ENCODE measurements at regions not wholly inside any gene's neighbourhood (a gene's known extent, or its start where the extent isn't known, plus 50 kb on each side); places are given as distances from the start of the nearest gene placed in this dataset.

- intact Hi-C loops (cut with DNase I) = no loop called here
- DNase-seq = peak in 1 of 10 donors; percentile 68
Observed at GRCh38 chr6:79864421-79864820, 82.9 kb downstream of the ELOVL4 start.

GRCh38 chr6:79864001-79864400, 83.4 kb downstream of the ELOVL4 start:
- no peak for DNase-seq
- intact Hi-C loops (cut with DNase I) = no loop called here

GRCh38 chr6:79863566-79863965, 83.8 kb downstream of the ELOVL4 start:
- DNase-seq = no peak
- intact Hi-C loops (cut with DNase I) = no loop called here

- intact Hi-C loops (cut with DNase I) = no loop called here
Observed at GRCh38 chr6:79862711-79863110, 84.6 kb downstream of the ELOVL4 start.

GRCh38 chr6:79862126-79862525, 85.2 kb downstream of the ELOVL4 start:
- no peak for DNase-seq
- intact Hi-C loops (cut with DNase I) = no loop called here

More at GRCh38 chr6:79862711-79863110, 84.6 kb downstream of the ELOVL4 start:
- no peak for DNase-seq

GRCh38 chr6:79861023-79861422, 86.3 kb downstream of the ELOVL4 start:
- intact Hi-C loops (cut with DNase I) = no loop called here
- DNase-seq = no peak

GRCh38 chr6:79847426-79847825, 99.9 kb downstream of the ELOVL4 start:
- intact Hi-C loops (cut with DNase I) = no loop called here
- DNase-seq = no peak

GRCh38 chr6:79842376-79843040, 104.8 kb downstream of the ELOVL4 start:
- intact Hi-C loops (cut with DNase I) = no loop called here
- DNase-seq = no peak

- intact Hi-C loops (cut with DNase I) = no loop called here
- no peak for DNase-seq
Observed at GRCh38 chr6:79841577-79842375, 105.6 kb downstream of the ELOVL4 start.

- intact Hi-C loops (cut with DNase I) = no loop called here
- DNase-seq = no peak
Observed at GRCh38 chr6:79838851-79839250, 108.5 kb downstream of the ELOVL4 start.

- intact Hi-C loops (cut with DNase I) = no loop called here
- DNase-seq = no peak
Observed at GRCh38 chr6:79833964-79834284, 113.4 kb downstream of the ELOVL4 start.

GRCh38 chr6:79833264-79833963, 113.9 kb downstream of the ELOVL4 start:
- DNase-seq = no peak
- intact Hi-C loops (cut with DNase I) = no loop called here

GRCh38 chr6:79832723-79833122, 114.6 kb downstream of the ELOVL4 start:
- intact Hi-C loops (cut with DNase I) = no loop called here
- DNase-seq = no peak

GRCh38 chr6:79824202-79824601, 123.2 kb downstream of the ELOVL4 start:
- intact Hi-C loops (cut with DNase I) = no loop called here

GRCh38 chr6:79821859-79822258, 125.5 kb downstream of the ELOVL4 start:
- DNase-seq = no peak
- intact Hi-C loops (cut with DNase I) = no loop called here

More at GRCh38 chr6:79824202-79824601, 123.2 kb downstream of the ELOVL4 start:
- DNase-seq = no peak

GRCh38 chr6:79818471-79818870, 128.9 kb downstream of the ELOVL4 start:
- intact Hi-C loops (cut with DNase I) = no loop called here
- no peak for DNase-seq

- intact Hi-C loops (cut with DNase I) = loop anchor here (5.0 kb wide), 2 partner anchors 38 to 243 kb away; no protein-coding TSS in a partner anchor
- no peak for DNase-seq
Observed at GRCh38 chr6:79814940-79815339, 132.4 kb downstream of the ELOVL4 start.

- intact Hi-C loops (cut with DNase I) = loop anchor here (5.0 kb wide), 2 partner anchors 37 to 242 kb away; no protein-coding TSS in a partner anchor
- DNase-seq = peak; percentile 34 to 94 (median 80)
Observed at GRCh38 chr6:79813854-79814709, 133.3 kb downstream of the ELOVL4 start.

GRCh38 chr6:79813143-79813850, 134.1 kb downstream of the ELOVL4 start:
- no peak for DNase-seq
- intact Hi-C loops (cut with DNase I) = loop anchor here (5.0 kb wide), 2 partner anchors 36 to 241 kb away; no protein-coding TSS in a partner anchor

GRCh38 chr6:79812195-79812594, 135.2 kb downstream of the ELOVL4 start:
- intact Hi-C loops (cut with DNase I) = loop anchor here (5.0 kb wide), 2 partner anchors 35 to 240 kb away; no protein-coding TSS in a partner anchor
- DNase-seq = no peak

Measured in posterior cingulate gyrus (tissue), 11 donors.